B cell (primary cell): ENCODE measurements at regions not wholly inside any gene's neighbourhood (a gene's known extent, or its start where the extent isn't known, plus 50 kb on each side); places are given as distances from the start of the nearest gene placed in this dataset.

Source experiments
- ATAC-seq: fragments of 200-7000 bp; cut with Tn5 transposase; one replicate; pipeline ENCODE4 v1.10.0; 2021; ENCODE audit warnings: low read depth, mild to moderate bottlenecking, moderate number of reproducible peaks, moderate library complexity
- CTCF ChIA-PET: fragments of 350-600 bp; sonication (Branson Sonifier 250); formaldehyde crosslinking; loops from one replicate; lab custom pipeline; 2021; ENCODE audit warnings: antibody characterized with exemption, inconsistent platforms; lab: Charles Lee
- POLR2A ChIA-PET: fragments of 350-600 bp; sonication (Branson Sonifier 250); formaldehyde crosslinking; loops from one replicate; lab custom pipeline; 2021; ENCODE audit warnings: antibody characterized with exemption; lab: Charles Lee
- DNase-seq: peaks from one replicate; pipeline ENCODE4 v3.0.0; 2013
- H2AFZ ChIP-seq: 2 replicates; pipeline ENCODE4 v1.6.1; 2012; ENCODE audit warnings: mild to moderate bottlenecking, low read depth, low read length; ENCODE audit not compliant: insufficient read depth, poor library complexity, severe bottlenecking
- H3K27ac ChIP-seq, 2 donors: 1 replicate in 1 of 2; 2 replicates in 1 of 2; pipeline ENCODE4 v1.5.1; 2012 to 2013; ENCODE audit warnings: low read length in 2 of 2, mild to moderate bottlenecking in 2 of 2, moderate library complexity in 1 of 2
- H3K27me3 ChIP-seq, 4 experiments: fragments of 200-600 bp in 1 of 4; sonication (generic) in 1 of 4; replicated peaks in 1 of 4; 1 replicate in 2 of 4; 2 replicates in 2 of 4; pipeline versions ENCODE4 v1.6.1 to v1.7.0; 2013 to 2016; ENCODE audit warnings: low read length in 3 of 4, mild to moderate bottlenecking in 2 of 4, mixed read lengths in 1 of 4, moderate library complexity in 1 of 4; ENCODE audit not compliant: insufficient read depth in 4 of 4, control insufficient read depth in 3 of 4; ENCODE audit errors: control extremely low read depth in 1 of 4
- H3K36me3 ChIP-seq, 2 experiments: replicated peaks in 1 of 2; 1 replicate in 1 of 2; 2 replicates in 1 of 2; pipeline versions ENCODE4 v1.6.1 to v1.7.1; 2013; ENCODE audit warnings: low read length in 1 of 2; ENCODE audit not compliant: insufficient read depth in 2 of 2, control insufficient read depth in 1 of 2; ENCODE audit errors: control extremely low read depth in 1 of 2, extremely low read depth in 1 of 2
- H3K4me1 ChIP-seq, 2 donors: fragments of 200-600 bp in 1 of 2; sonication (generic) in 1 of 2; 1 replicate in 1 of 2; 2 replicates in 1 of 2; pipeline versions ENCODE4 v1.5.1 to v1.6.1; 2013 to 2017; ENCODE audit warnings: low read length in 2 of 2; ENCODE audit not compliant: control insufficient read depth in 2 of 2, insufficient read depth in 2 of 2
- H3K4me2 ChIP-seq: replicated peaks from 2 replicates; pipeline ENCODE3; 2012; ENCODE audit warnings: mild to moderate bottlenecking, low read depth, low read length; ENCODE audit not compliant: poor library complexity, severe bottlenecking
- H3K4me3 ChIP-seq, 5 experiments: fragments of 200-600 bp in 1 of 5; sonication (generic) in 1 of 5; 1 replicate in 3 of 5; 2 replicates in 2 of 5; pipeline versions ENCODE4 v1.5.1 to v1.7.0; 2011 to 2016; ENCODE audit warnings: low read length in 4 of 5, mild to moderate bottlenecking in 4 of 5, low read depth in 2 of 5, control low read depth in 1 of 5, moderate library complexity in 1 of 5; ENCODE audit not compliant: insufficient read depth in 1 of 5; ENCODE audit errors: control extremely low read depth in 1 of 5, extremely low read depth in 1 of 5
- H3K79me2 ChIP-seq: fragments of 200-600 bp; sonication (generic); one replicate; pipeline ENCODE4 v1.6.0; 2016; ENCODE audit warnings: low read length; ENCODE audit not compliant: control insufficient read depth, insufficient read depth
- H3K9ac ChIP-seq: fragments of 200-600 bp; sonication (generic); 2 replicates; pipeline ENCODE4 v1.6.1; 2017; ENCODE audit warnings: mild to moderate bottlenecking, low read length, moderate library complexity
- H3K9me3 ChIP-seq, 3 donors: one replicate each; pipeline versions ENCODE4 v1.6.1 to v1.7.1; 2013; ENCODE audit warnings: low read length in 2 of 3; ENCODE audit not compliant: control insufficient read depth in 2 of 3, insufficient read depth in 1 of 3; ENCODE audit errors: control extremely low read depth in 1 of 3
- H4K20me1 ChIP-seq: 2 replicates; pipeline ENCODE4 v1.6.0; 2012; ENCODE audit warnings: mild to moderate bottlenecking, low read length; ENCODE audit not compliant: insufficient read depth, control insufficient read depth, poor library complexity, severe bottlenecking
- H3K27ac Mint-ChIP-seq: one replicate; pipeline ENCODE4 v1.8.0; 2021; ENCODE audit warnings: mixed read lengths
- H3K27me3 Mint-ChIP-seq: one replicate; pipeline ENCODE4 v1.8.0; 2021; ENCODE audit warnings: mixed read lengths
- H3K4me1 Mint-ChIP-seq: one replicate; pipeline ENCODE4 v1.8.0; 2021; ENCODE audit warnings: mixed read lengths
- H3K4me3 Mint-ChIP-seq: one replicate; pipeline ENCODE4 v1.8.0; 2021; ENCODE audit warnings: mixed read lengths
- H3K9me3 Mint-ChIP-seq: one replicate; pipeline ENCODE4 v1.8.0; 2022; ENCODE audit warnings: mixed read lengths; ENCODE audit not compliant: insufficient read depth
- CTCF ChIP-seq: fragments of 200-600 bp; IDR thresholded peaks from one replicate; pipeline ENCODE4 v1.8.0; 2022; ENCODE audit warnings: antibody characterized with exemption, mild to moderate bottlenecking
- EZH2 ChIP-seq: IDR thresholded peaks from 2 replicates; pipeline ENCODE4 v1.6.1; 2012; ENCODE audit warnings: borderline replicate concordance, low read depth, mild to moderate bottlenecking, moderate library complexity, low read length; ENCODE audit not compliant: insufficient read depth, poor library complexity, severe bottlenecking
- WGBS: methylation state at CpG from one replicate; pipeline ENCODE4 v1.1.5; 2013; ENCODE audit warnings: missing lambda C conversion rate; ENCODE audit not compliant: insufficient coverage; 5-methylcytosine and 5-hydroxymethylcytosine counted together
- intact Hi-C: fragments of 100-400 bp; cut with micrococcal nuclease; formaldehyde crosslinking; loops from one replicate; pipeline ENCODE4 v1.10.0; 2022

GRCh38 chr16:6517020-6517720 is 815.5 kb upstream of the RBFOX1 start:
- H3K4me3 ChIP-seq = no peak overlapping the region
- ChIA-PET POLR2A (no interaction called here), CTCF (no interaction called here)
- Mint-ChIP-seq H3K27ac (no peak overlapping the region), H3K9me3 (peaks cover 2% of the 10 kb centered on the region), H3K4me1 (no peaks in the 10 kb centered on the region), H3K4me3 (no peak overlapping the region), H3K27me3 (no peaks in the 10 kb centered on the region)
- H3K79me2 ChIP-seq = no peaks in the 10 kb centered on the region
- 68% methylated on average over 7 of the region's 9 CpGs for WGBS
- no peaks in the 10 kb centered on the region for H3K36me3 ChIP-seq
- no peaks in the 10 kb centered on the region for H3K27me3 ChIP-seq
- H3K9me3 ChIP-seq = peaks cover 0 to 3% (median 0%) of the 10 kb centered on the region in 3 donors
- no peaks in the 10 kb centered on the region for H4K20me1 ChIP-seq
- H2AFZ ChIP-seq = no peak overlapping the region
- H3K27ac ChIP-seq = no peak overlapping the region
- intact Hi-C loops = no loop called here
- H3K4me2 ChIP-seq = no peak overlapping the region
- TF ChIP-seq EZH2 (no peak), CTCF (no peak)
- no peak for ATAC-seq
- no peaks in the 10 kb centered on the region for H3K4me1 ChIP-seq
- H3K9ac ChIP-seq = no peak overlapping the region
- no peak for DNase-seq

GRCh38 chr16:6512512-6512911 is 820.1 kb upstream of the RBFOX1 start:
- Histone ChIP-seq H3K4me2 (no peak overlapping the region), H3K27me3 (no peaks in the 10 kb centered on the region), H3K9me3 (no peaks in the 10 kb centered on the region), H4K20me1 (no peaks in the 10 kb centered on the region), H3K27ac (no peak overlapping the region), H3K9ac (no peak overlapping the region), H3K79me2 (no peaks in the 10 kb centered on the region), H2AFZ (no peak overlapping the region), H3K36me3 (no peaks in the 10 kb centered on the region), H3K4me3 (no peak overlapping the region), H3K4me1 (no peaks in the 10 kb centered on the region)
- intact Hi-C loops = no loop called here
- ChIA-PET CTCF (no interaction called here), POLR2A (no interaction called here)
- no peak overlapping the region for H3K27ac Mint-ChIP-seq
- H3K9me3 Mint-ChIP-seq = peaks cover 4% of the 10 kb centered on the region
- no peaks in the 10 kb centered on the region for H3K4me1 Mint-ChIP-seq
- DNase-seq = no peak
- no peak overlapping the region for H3K4me3 Mint-ChIP-seq
- no peak for ATAC-seq
- TF ChIP-seq EZH2 (no peak), CTCF (no peak)
- no peaks in the 10 kb centered on the region for H3K27me3 Mint-ChIP-seq
- 80% methylated on average over 2 of the region's 2 CpGs for WGBS
